ENCODE measurements at regions not wholly inside any gene's neighbourhood (a gene's known extent, or its start where the extent isn't known, plus 50 kb on each side); places are given as distances from the start of the nearest gene placed in this dataset.

- no peak overlapping the region for H3K56ac ChIP-seq (ENCODE audit: insufficient read length, low read depth, low read length)
- no peak overlapping the region for H2AK5ac ChIP-seq (ENCODE audit: insufficient read length, low read length)
- H2BK120ac ChIP-seq (ENCODE audit: low read depth, low read length, poor library complexity, severe bottlenecking): no peak overlapping the region
- H3K9ac ChIP-seq (ENCODE audit: extremely low read depth, insufficient read length, low read length): no peak overlapping the region
- no peaks in the 10 kb centered on the region for H4K20me1 ChIP-seq (ENCODE audit: control insufficient read depth, insufficient read depth, insufficient read length)
- no peak overlapping the region for H3T11ph ChIP-seq (ENCODE audit: low read length)
- DNase-seq: no peak
- no peaks in the 10 kb centered on the region for H3K27me3 ChIP-seq (ENCODE audit: insufficient read depth, low read length)
- H3K18ac ChIP-seq (ENCODE audit: insufficient read length, low read depth, low read length): no peak overlapping the region
- no peak overlapping the region for H3K27ac ChIP-seq (ENCODE audit: insufficient read length, low read depth, low read length)
- no peak overlapping the region for H3K23ac ChIP-seq (ENCODE audit: insufficient read length, low read depth, low read length)
- no peak overlapping the region for H2AFZ ChIP-seq (ENCODE audit: low read length)
- Mint-ChIP-seq H3K27ac (no peak overlapping the region), H3K9me3 (no peaks in the 10 kb centered on the region), H3K27me3 (ENCODE audit: low read depth) (no peaks in the 10 kb centered on the region), H3K36me3 (ENCODE audit: insufficient read depth in 1 of 3, low read depth in 3 of 3) (no peaks in the 10 kb centered on the region; a peak in 1 of 7 replicates), H3K4me3 (no peak overlapping the region), H3K4me1 (peaks cover 2 to 5% of the 10 kb centered on the region in 2 experiments; a peak in 1 of 4 replicates)
- H2BK5ac ChIP-seq (ENCODE audit: insufficient read length, low read length): no peak overlapping the region
- WGBS (ENCODE audit: extremely low coverage, insufficient read length, low lambda C conversion rate): no CpG with 5 or more reads among the region's 4 CpGs
- no peak overlapping the region for H3K4me2 ChIP-seq (ENCODE audit: insufficient read depth, insufficient read length, low read length)
- no peaks in the 10 kb centered on the region for H3K4me1 ChIP-seq (ENCODE audit: insufficient read depth, low read length)
- no peak overlapping the region for H4K5ac ChIP-seq (ENCODE audit: insufficient read length, low read depth, low read length)
- no peak overlapping the region for H4K8ac ChIP-seq (replicated peaks; ENCODE audit: insufficient read length, low read depth, low read length)
- H3K4ac ChIP-seq (ENCODE audit: low read depth, low read length): no peak overlapping the region
- H3K79me1 ChIP-seq (ENCODE audit: insufficient read depth, low read depth, low read length, poor library complexity, severe bottlenecking): no peaks in the 10 kb centered on the region
- no peaks in the 10 kb centered on the region for H3K23me2 ChIP-seq (ENCODE audit: insufficient read length, low read depth, low read length, poor library complexity, severe bottlenecking)
- no peaks in the 10 kb centered on the region for H3K9me3 ChIP-seq (ENCODE audit: control insufficient read depth, low read depth, low read length)
- no peak overlapping the region for H2BK15ac ChIP-seq (ENCODE audit: low read depth, low read length)
- no peaks in the 10 kb centered on the region for H3K79me2 ChIP-seq (ENCODE audit: insufficient read depth, low read length)
- no peak overlapping the region for H3K14ac ChIP-seq (ENCODE audit: insufficient read depth, low read length)
- no peak overlapping the region for H2BK20ac ChIP-seq (ENCODE audit: low read depth, low read length, poor library complexity, severe bottlenecking)
- no peak overlapping the region for H2BK12ac ChIP-seq (ENCODE audit: insufficient read length, low read depth, low read length)
- no peak overlapping the region for H4K91ac ChIP-seq (ENCODE audit: insufficient read length, low read depth, low read length)
- TF ChIP-seq CTCF (conservative IDR thresholded peaks at IDR 0.05): no peak
These were observed 490.4 kb downstream of the IRX1 start for GRCh38 chr5:4086081-4086480.

Measured in H9 (cell line).